ENCODE measurements at regions not wholly inside any gene's neighbourhood (a gene's known extent, or its start where the extent isn't known, plus 50 kb on each side); places are given as distances from the start of the nearest gene placed in this dataset.
"Not testable (repeated sequence)": the region's sequence is repeated elsewhere in the genome, so short reads cannot be mapped to it uniquely, and the experiment has no call there.

- Histone ChIP-seq H3K27ac (no peak overlapping the region), H3K27me3 (replicated peaks) (no peaks in the 10 kb centered on the region), H3K4me3 (ENCODE audit: low read depth, low read length) (no peak overlapping the region), H3K36me3 (replicated peaks) (no peaks in the 10 kb centered on the region)
- in situ Hi-C loops (cut with HindIII; ENCODE audit: low pct_ligation_motif_present, low sequenced_read_pairs), result no loop called here
- no peak for TF ChIP-seq CTCF (IDR thresholded peaks at IDR 0.05; ENCODE audit: low read depth, low read length, missing control alignments)
- DNase-seq, result no peak
Observed at GRCh38 chr5:82590112-82590511, 312.0 kb upstream of the RPS23 start.

- no peak for DNase-seq
- Histone ChIP-seq H3K27me3 (replicated peaks) (no peaks in the 10 kb centered on the region), H3K36me3 (replicated peaks) (no peaks in the 10 kb centered on the region), H3K4me3 (ENCODE audit: low read depth, low read length) (no peak overlapping the region), H3K27ac (no peak overlapping the region)
- no peak for TF ChIP-seq CTCF (IDR thresholded peaks at IDR 0.05; ENCODE audit: low read depth, low read length, missing control alignments)
- in situ Hi-C loops (cut with HindIII; ENCODE audit: low pct_ligation_motif_present, low sequenced_read_pairs), result no loop called here
Observed at GRCh38 chr5:82586661-82587310, 308.6 kb upstream of the RPS23 start.

GRCh38 chr5:82586181-82586580, 308.0 kb upstream of the RPS23 start:
- H3K4me3 ChIP-seq (ENCODE audit: low read depth, low read length), result no peak overlapping the region
- TF ChIP-seq CTCF (IDR thresholded peaks at IDR 0.05; ENCODE audit: low read depth, low read length, missing control alignments), result no peak
- in situ Hi-C loops (cut with HindIII; ENCODE audit: low pct_ligation_motif_present, low sequenced_read_pairs), result no loop called here
- H3K27me3 ChIP-seq (replicated peaks), result no peaks in the 10 kb centered on the region
- no peak for DNase-seq
- H3K36me3 ChIP-seq (replicated peaks), result no peaks in the 10 kb centered on the region
- no peak overlapping the region for H3K27ac ChIP-seq

- in situ Hi-C loops (cut with HindIII; ENCODE audit: low pct_ligation_motif_present, low sequenced_read_pairs), result no loop called here
- H3K27me3 ChIP-seq (replicated peaks), result no peaks in the 10 kb centered on the region
Observed at GRCh38 chr5:82584631-82585030, 306.5 kb upstream of the RPS23 start.

GRCh38 chr5:82583331-82583730, 305.2 kb upstream of the RPS23 start:
- H3K27ac ChIP-seq; H3K4me3 ChIP-seq (ENCODE audit: low read depth, low read length); H3K27me3 ChIP-seq (replicated peaks); H3K36me3 ChIP-seq (replicated peaks); DNase-seq; in situ Hi-C loops (cut with HindIII; ENCODE audit: low pct_ligation_motif_present, low sequenced_read_pairs): not testable (repeated sequence)

More at GRCh38 chr5:82584631-82585030, 306.5 kb upstream of the RPS23 start:
- no peak for DNase-seq
- Histone ChIP-seq H3K36me3 (replicated peaks) (no peaks in the 10 kb centered on the region), H3K27ac (no peak overlapping the region), H3K4me3 (ENCODE audit: low read depth, low read length) (no peak overlapping the region)
- no peak for TF ChIP-seq CTCF (IDR thresholded peaks at IDR 0.05; ENCODE audit: low read depth, low read length, missing control alignments)

GRCh38 chr5:82564963-82565362, 286.8 kb upstream of the RPS23 start:
- H3K27me3 ChIP-seq (replicated peaks), result no peaks in the 10 kb centered on the region
- no peak overlapping the region for H3K27ac ChIP-seq
- DNase-seq, result no peak
- H3K4me3 ChIP-seq (ENCODE audit: low read depth, low read length), result no peak overlapping the region
- no peaks in the 10 kb centered on the region for H3K36me3 ChIP-seq (replicated peaks)
- in situ Hi-C loops (cut with HindIII; ENCODE audit: low pct_ligation_motif_present, low sequenced_read_pairs), result no loop called here
- TF ChIP-seq CTCF (IDR thresholded peaks at IDR 0.05; ENCODE audit: low read depth, low read length, missing control alignments), result no peak
